ENCODE measurements at regions not wholly inside any gene's neighbourhood (a gene's known extent, or its start where the extent isn't known, plus 50 kb on each side); places are given as distances from the start of the nearest gene placed in this dataset.
"Not testable (repeated sequence)": the region's sequence is repeated elsewhere in the genome, so short reads cannot be mapped to it uniquely, and the experiment has no call there.

DNA sequence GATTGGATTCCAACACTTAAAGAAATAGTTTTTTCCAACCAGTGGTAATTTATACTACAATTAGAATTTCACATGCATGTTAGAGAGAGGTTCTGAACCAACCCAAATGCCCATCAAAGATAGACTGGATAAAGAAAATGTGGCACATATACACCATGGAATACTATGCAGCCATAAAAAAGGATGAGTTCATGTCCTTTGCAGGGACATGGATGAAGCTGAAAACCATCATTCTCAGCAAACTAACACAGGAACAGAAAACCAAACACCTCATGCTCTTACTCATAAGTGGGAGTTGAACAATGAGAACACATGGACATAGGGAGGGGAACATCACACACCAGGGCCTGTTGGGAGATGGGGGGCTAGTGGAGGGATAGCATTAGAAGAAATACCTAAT is 532.2 kb downstream of the EDEM1 start:
- in situ Hi-C loops (cut with HindIII; ENCODE audit: low pct_unique_long_range_greater_than_20kb, low sequenced_read_pairs) = not testable (repeated sequence)

DNA sequence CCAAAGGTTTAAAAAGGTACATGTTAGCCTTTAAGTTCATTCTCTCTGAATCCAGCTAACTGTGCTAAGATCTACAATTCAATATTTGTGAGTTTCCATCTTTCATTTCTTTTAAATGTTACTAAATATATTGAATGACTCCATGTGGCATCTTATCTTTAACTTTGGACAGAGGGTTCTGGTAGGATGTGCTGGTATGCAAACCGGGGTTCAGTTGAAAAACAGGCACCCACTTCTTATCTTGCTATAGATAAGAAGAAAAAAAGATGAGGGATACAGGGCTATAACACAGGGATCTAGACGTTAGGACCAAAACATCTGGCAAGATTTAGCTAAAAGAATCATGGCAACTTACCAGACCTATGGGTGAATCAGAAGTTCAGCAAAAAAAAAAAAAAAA is 538.3 kb downstream of the EDEM1 start:
- in situ Hi-C loops (cut with HindIII; ENCODE audit: low pct_unique_long_range_greater_than_20kb, low sequenced_read_pairs) = no loop called here
- DNase-seq (ENCODE audit: low read depth, low spot score) = no peak

More for the DNA sequence above, 532.2 kb downstream of the EDEM1 start:
- DNase-seq (ENCODE audit: low read depth, low spot score) = not testable (repeated sequence)

DNA sequence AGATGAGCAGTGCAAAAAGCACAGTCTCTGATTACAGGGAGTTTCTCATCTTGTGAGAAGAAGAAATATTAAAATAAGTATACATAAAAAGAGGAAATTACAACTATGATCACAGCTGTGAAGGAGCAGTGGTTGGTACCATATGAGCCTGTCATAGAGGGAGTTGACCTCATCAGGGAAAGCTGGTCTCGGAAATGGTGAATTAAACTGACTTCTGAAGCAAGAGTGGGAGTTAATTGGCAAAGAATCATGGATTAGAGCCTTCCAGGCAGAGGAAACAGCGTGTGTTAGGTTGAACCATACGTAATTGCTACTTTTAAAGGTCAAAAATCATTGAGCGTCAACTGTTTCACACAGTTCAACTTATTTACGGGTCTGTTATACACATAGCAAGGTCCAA is 539.1 kb downstream of the EDEM1 start:
- peak; percentile 32 for DNase-seq (ENCODE audit: low read depth, low spot score)
- in situ Hi-C loops (cut with HindIII; ENCODE audit: low pct_unique_long_range_greater_than_20kb, low sequenced_read_pairs) = no loop called here

DNA sequence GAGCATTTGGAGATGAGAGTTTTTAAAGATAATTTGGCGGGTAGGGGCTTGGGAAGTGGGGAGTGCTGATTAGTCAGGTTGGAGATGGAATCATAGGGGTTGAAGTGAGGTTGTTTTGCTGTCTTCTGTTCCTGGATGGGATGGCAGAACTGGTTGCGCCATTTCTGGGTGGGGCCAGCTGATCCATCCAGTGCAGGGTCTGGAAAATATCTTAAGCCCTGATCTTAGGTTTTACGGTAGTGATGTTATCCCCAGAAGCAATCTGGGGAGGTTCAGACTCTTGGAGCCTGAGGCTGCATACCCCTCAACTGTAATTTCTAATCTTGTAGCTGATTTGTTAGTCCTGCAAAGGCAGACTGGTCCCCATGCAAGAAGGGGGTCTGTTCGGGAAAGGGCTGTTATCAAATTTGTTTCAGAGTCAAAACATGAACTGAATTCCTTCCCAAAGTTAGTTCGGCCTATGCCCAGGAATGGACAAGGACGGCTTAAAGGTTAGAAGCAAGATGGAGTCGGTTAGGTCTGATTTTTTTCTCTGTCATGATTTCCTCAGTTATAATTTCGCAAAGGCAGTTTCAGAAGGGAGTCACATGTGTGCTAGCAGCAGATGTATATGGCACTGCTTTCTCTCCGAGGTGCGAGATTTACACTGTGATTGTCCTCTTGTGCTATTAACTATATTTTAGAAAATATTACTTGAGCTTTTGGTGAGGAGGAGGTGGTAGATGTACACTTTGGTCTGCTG is 540.4 kb downstream of the EDEM1 start:
- in situ Hi-C loops (cut with HindIII; ENCODE audit: low pct_unique_long_range_greater_than_20kb, low sequenced_read_pairs) = no loop called here
- no peak for DNase-seq (ENCODE audit: low read depth, low spot score)

DNA sequence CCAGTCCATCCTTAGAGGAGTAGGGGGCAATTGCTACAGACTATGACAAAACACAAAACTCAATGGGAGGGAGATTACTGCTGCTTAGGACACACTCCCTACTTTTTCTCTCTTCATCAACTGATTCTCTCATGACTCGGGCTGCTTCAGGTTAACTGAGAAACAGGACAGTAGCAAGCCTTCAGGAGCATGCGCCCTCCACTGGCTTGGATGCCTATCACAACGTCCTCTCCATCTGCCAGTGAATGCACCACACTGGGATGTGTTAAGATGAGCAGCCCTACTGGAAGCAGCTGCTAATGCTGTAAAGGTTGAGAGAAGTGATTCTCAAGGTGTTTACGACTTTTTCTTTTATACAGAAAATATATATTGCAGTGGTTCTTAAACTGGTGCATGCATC is 542.3 kb downstream of the EDEM1 start:
- peak; percentile 35 for DNase-seq (ENCODE audit: low read depth, low spot score)
- in situ Hi-C loops (cut with HindIII; ENCODE audit: low pct_unique_long_range_greater_than_20kb, low sequenced_read_pairs) = no loop called here

DNA sequence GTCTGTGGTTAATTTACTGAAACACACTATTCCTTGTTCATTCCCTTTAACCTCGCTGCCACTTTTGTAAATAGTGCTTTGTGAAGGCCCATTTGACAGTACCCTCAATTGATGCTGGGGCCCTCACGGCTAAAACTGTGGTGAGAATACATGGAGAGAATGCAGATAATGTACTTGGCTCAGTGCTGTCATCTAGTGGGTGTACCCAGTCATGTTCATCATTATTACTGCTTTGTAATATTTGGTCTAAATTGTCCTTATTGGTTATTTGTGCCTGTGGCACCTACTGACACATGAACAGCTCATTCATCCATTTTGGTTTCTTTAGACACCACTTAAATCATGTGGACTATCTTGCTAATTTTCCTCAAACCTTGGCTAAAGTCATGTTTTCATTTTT is 543.6 kb downstream of the EDEM1 start:
- DNase-seq (ENCODE audit: low read depth, low spot score) = peak; percentile 67
- in situ Hi-C loops (cut with HindIII; ENCODE audit: low pct_unique_long_range_greater_than_20kb, low sequenced_read_pairs) = no loop called here

DNA sequence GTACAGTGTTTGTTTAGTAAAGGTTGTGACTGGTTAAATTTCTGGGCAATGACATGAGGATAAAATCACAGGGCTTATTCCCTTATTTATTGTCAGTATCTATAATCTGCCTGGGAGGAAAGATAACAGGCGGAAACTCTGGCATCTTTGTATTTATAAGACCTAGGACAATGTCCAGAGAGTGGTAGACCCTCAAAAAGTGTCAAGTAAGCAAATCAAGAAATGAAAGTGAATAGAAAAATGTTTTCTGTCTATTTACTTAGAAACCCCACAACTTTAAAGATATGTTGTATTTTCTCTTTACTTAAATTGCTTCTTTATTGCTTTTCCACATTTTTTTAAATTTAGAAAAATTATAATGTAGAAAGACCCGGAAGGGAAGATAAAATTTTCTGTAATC is 544.6 kb downstream of the EDEM1 start:
- in situ Hi-C loops (cut with HindIII; ENCODE audit: low pct_unique_long_range_greater_than_20kb, low sequenced_read_pairs) = no loop called here
- no peak for DNase-seq (ENCODE audit: low read depth, low spot score)

DNA sequence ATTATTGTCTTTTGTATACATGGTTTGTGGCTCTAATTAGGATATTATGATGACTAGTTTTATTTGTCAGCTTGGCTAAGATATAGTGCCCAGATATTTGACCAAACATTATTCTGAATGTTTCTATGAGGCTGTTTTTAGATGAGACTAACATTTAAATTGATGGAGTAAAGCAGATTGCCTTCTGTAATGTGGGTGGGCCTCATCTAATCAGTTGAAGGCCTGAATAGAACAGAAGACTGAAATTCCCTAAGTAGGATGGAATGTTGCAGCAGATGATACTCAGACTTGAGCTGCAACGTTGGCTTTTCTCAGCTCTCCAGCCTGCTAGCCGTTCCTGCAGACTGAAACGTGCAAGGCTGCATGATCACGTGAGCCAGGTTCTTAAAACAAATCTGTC is 546.5 kb downstream of the EDEM1 start:
- in situ Hi-C loops (cut with HindIII; ENCODE audit: low pct_unique_long_range_greater_than_20kb, low sequenced_read_pairs) = no loop called here
- DNase-seq (ENCODE audit: low read depth, low spot score) = no peak

DNA sequence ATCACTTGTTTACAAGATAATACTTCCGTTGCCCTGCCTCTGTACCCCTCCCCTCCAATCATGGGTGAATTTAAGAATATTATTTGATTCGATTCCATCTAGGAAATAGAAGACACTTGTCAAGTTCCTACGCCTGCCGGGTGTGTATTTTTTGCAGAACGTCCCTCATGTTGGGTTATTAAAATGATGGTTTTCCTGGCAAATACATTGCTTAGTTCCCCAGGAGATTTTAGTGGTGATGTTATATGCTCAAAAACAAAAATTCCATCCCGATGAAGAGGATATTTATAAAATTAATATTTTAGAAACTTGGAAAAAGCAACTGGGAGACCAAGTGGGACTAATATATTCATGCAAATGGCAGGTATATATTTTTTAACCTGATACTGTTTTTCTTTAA is 548.4 kb downstream of the EDEM1 start:
- DNase-seq (ENCODE audit: low read depth, low spot score) = no peak
- in situ Hi-C loops (cut with HindIII; ENCODE audit: low pct_unique_long_range_greater_than_20kb, low sequenced_read_pairs) = no loop called here

DNA sequence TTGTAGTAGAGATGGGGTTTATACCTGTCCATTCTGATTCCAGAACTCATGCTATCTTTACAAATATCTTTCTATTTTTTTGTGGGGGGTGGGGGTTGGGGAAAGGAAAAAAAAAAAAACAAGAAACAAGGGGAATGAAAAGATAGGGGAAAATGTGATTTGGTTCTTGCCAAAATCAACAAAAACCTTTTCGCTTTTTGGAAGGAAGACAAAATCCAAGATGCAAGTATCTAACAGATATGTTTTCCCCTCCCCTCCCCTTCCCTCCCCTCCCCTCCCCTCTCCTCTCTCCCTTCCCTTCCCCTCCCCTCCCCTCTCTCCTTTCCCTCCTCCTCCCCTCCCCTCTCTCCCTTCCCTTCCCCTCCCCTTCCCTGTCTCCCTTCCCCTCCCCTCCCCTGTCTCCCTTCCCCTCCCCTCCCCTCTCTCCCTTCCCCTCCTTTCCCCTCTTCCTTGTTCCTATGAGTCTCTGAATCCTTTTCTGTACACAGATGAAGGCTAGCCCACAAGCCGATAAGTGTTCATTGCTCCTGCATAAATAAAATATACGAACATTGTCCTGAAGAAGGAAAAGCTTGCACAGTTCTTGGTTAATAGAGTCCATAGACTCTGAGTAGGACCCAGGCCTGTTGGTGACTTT is 551.9 kb downstream of the EDEM1 start:
- no peak for DNase-seq (ENCODE audit: low read depth, low spot score)
- in situ Hi-C loops (cut with HindIII; ENCODE audit: low pct_unique_long_range_greater_than_20kb, low sequenced_read_pairs) = no loop called here

DNA sequence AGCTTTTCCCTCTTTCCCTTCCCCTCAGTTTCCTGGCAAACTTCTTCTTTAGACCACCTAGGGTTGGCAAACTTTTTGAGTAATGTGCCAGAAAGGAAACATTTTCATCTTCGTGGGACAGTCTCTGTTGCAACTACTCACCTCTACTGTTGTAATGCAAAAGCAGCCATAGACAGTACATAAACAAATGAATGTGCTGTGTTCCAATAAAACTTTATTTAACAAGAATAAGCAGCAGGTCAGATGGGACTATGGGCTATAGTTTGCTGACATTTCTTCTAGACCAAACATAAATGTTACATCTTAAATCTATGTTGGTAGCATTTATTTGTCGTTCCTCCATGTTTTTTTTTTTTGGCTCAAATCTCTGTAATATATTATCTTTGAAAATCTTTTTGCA is 552.4 kb downstream of the EDEM1 start:
- DNase-seq (ENCODE audit: low read depth, low spot score) = no peak
- in situ Hi-C loops (cut with HindIII; ENCODE audit: low pct_unique_long_range_greater_than_20kb, low sequenced_read_pairs) = no loop called here

DNA sequence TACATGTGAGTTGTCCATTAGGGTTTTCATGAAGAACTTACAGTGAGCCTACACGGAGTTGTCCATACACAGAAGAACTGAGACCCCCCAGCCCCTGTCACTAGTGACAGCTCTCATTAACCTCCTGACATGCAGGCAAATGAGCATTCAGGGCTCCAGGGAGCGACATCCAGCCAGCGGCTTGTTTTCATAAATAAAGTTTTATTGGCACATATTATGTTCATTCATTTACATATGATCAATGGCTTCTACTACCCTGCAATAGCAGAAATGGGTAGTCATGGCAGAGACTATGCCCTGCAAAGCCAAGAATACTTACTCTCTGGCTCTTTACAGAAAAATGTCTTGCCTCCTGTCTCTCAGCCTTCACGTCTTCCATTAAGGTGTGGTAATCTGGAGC is 553.5 kb downstream of the EDEM1 start:
- DNase-seq (ENCODE audit: low read depth, low spot score) = no peak
- in situ Hi-C loops (cut with HindIII; ENCODE audit: low pct_unique_long_range_greater_than_20kb, low sequenced_read_pairs) = no loop called here

DNA sequence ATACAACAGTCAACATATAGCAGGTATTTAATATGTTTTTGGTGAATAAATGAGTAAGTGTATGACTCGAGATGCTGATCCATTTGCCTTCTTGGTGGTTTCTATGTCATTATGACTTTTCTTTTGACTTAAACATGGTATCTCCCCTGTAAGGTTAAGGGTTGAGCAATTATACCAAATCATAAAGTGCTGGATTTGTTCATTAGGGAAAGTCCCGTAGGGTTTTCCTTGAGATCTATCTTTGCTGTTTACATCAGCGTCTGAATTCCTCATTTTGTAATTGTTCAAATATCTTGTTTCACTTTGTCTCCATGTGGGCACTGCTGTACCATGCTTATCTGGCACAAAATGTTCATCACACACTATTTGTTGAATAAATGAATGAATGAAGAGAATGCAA is 562.6 kb downstream of the EDEM1 start:
- no peak for DNase-seq (ENCODE audit: low read depth, low spot score)
- in situ Hi-C loops (cut with HindIII; ENCODE audit: low pct_unique_long_range_greater_than_20kb, low sequenced_read_pairs) = no loop called here

DNA sequence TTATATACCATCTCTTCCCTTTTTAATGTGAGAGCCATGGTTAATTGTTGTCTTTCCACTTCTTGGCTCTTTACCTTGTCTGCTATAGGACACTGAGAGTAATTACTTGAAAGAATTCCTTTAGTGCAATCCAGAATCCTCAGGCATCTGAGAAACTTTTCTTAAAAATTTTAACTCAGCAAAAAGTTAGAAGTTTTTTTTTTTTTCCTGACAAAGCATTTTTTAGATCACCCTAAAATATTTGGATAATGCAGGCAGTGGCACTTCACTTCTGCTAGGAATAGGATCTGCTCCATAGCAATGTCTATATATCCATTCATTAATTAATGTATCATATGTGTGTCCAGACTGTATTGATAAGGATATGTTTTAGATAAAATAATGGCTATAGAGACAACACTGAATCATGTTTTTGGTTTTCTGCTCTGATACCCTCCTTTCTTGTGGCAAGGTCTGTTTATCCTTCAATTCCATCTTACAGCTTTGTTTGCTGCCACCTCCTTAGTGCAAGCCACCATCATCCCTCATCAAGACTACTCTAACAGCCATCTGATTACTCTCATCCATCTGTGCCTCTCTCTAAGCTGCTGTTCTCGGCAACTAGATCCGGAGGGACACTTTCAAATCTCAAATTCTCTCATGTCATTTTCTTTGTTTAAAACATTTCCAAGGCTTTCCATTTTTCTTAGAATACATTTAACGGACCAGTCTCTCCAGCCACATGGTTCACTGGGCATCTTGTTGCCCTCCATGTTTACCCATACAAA is 563.5 kb downstream of the EDEM1 start:
- in situ Hi-C loops (cut with HindIII; ENCODE audit: low pct_unique_long_range_greater_than_20kb, low sequenced_read_pairs) = no loop called here
- DNase-seq (ENCODE audit: low read depth, low spot score) = no peak

DNA sequence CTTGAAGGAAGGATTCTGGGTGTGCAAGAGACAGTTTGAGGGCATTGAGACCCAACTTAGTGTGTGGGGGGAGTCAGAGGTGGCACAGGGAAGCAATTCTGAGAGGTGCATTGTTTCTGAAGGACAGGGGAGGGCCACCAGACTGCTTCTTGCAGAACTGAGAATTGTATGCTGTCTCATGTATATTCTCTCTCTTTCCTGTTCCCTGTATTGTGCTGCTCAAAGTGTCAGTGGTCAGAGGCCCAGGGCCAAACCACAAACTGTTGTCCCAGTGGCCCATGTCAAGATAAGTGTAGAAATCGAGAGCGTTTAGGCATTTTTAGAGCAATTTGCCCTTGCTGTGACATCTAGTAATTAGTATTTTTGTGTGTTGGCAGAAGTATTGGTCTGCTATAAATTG is 567.1 kb downstream of the EDEM1 start:
- in situ Hi-C loops (cut with HindIII; ENCODE audit: low pct_unique_long_range_greater_than_20kb, low sequenced_read_pairs) = no loop called here
- DNase-seq (ENCODE audit: low read depth, low spot score) = no peak

DNA sequence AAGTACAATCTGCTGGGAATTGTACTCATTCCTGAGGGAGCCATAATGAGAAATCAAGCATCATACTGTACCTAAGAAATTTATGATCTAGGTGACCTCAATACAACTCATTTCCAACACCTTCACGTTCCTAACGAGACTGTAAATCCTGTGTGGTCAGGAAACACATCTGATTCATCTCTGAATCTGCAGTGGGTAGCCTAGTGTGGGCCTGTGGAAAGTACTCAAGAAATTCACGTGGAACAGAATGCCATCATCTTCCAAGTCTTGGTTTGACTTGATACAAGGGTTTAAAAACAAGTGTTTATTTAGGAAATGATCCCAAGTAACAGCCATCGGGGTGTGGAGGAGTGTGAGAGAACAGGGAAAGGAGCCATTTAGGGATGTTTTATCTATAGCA is 568.9 kb downstream of the EDEM1 start:
- DNase-seq (ENCODE audit: low read depth, low spot score) = no peak
- in situ Hi-C loops (cut with HindIII; ENCODE audit: low pct_unique_long_range_greater_than_20kb, low sequenced_read_pairs) = no loop called here

DNA sequence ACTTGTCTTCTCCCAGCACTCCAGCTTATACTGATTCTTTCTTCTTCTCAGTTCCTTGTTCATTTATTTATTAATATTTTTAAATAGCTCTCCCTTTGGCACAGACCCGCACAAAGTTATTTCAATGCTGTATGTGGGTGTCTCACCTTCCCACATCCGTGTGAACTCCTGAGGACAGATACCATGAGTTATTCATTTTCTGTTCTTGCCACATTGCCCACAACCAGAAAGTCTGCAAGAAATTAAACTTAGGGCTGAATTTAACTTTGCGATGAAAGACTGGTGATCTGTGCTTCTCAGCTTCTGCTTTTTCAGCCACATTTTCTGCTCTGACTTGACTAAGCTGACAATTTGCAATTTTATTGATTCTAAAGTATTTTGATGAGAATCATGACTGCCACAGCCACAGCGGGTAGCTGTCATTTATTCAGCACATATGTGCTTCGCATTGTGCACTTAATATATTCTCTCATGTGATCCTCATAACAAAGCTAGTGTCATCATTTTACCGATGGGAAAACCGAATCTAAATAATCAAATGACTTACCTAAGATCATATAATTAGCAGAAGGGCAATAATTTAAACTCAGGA is 569.8 kb downstream of the EDEM1 start:
- in situ Hi-C loops (cut with HindIII; ENCODE audit: low pct_unique_long_range_greater_than_20kb, low sequenced_read_pairs) = no loop called here
- no peak for DNase-seq (ENCODE audit: low read depth, low spot score)

DNA sequence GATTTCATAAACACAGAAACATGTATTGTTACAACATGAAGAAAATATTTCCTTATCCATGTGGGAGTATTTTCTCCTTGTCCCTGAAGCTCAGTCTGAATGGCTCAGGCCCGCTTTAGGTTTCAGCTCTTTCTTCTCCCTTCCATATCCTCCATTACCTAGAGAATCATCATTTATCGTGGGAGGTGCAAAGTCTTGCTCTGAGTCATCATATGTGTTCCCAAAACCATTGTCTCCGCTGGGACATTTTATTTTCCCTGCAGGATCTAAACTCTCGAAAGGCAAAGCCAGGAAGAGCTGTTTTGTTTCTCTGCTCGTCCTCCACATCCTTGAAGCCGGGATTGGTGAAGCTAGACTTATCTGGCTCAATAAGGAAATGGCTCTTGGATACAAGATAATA is 571.2 kb downstream of the EDEM1 start:
- in situ Hi-C loops (cut with HindIII; ENCODE audit: low pct_unique_long_range_greater_than_20kb, low sequenced_read_pairs) = no loop called here
- no peak for DNase-seq (ENCODE audit: low read depth, low spot score)

Data from SK-MEL-5 (cell line).